GM10266 (cell line): ENCODE measurements at regions not wholly inside any gene's neighbourhood (a gene's known extent, or its start where the extent isn't known, plus 50 kb on each side); places are given as distances from the start of the nearest gene placed in this dataset.

Experiments
- DNase-seq: peaks from one replicate; pipeline ENCODE4 v3.0.0; 2012; ENCODE audit errors: extremely low spot score
- TF ChIP-seq, protein P1 (sequence below): IDR thresholded peaks from 2 replicates; pipeline ENCODE4 v1.5.1; 2012; ENCODE audit warnings: mild to moderate bottlenecking, low read depth; ENCODE audit not compliant: control insufficient read depth, insufficient read depth; ENCODE audit errors: missing control alignments

DNA sequence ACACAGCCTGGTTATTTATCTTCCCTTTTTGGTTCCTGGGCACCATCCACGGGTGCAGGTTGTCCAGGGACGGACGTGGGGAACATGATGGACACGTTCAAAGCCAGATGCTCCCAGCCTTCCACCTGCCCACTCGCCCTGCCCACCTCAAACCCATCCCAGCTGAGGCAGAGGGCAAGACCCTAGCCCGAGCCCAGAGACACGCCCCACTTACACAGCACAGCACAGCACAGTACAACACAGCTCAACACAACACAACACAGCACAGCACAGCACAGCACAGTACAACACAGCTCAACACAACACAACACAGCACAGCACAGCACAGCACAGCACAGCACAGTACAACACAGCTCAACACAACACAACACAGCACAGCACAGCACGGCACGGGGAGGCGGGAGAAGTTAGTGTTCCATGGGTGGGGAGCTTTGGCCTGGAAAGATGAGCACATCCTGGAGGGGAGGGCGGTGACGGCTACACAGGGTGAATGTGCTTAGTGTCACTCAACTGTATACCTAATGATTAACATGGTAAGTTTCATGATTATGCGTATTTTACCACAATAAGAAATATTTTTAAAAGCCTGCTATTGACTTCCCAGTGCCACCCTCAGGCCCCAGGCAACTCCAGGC, 1507.5 kb downstream of the BRD1 start:
- TF ChIP-seq, protein P1, sequence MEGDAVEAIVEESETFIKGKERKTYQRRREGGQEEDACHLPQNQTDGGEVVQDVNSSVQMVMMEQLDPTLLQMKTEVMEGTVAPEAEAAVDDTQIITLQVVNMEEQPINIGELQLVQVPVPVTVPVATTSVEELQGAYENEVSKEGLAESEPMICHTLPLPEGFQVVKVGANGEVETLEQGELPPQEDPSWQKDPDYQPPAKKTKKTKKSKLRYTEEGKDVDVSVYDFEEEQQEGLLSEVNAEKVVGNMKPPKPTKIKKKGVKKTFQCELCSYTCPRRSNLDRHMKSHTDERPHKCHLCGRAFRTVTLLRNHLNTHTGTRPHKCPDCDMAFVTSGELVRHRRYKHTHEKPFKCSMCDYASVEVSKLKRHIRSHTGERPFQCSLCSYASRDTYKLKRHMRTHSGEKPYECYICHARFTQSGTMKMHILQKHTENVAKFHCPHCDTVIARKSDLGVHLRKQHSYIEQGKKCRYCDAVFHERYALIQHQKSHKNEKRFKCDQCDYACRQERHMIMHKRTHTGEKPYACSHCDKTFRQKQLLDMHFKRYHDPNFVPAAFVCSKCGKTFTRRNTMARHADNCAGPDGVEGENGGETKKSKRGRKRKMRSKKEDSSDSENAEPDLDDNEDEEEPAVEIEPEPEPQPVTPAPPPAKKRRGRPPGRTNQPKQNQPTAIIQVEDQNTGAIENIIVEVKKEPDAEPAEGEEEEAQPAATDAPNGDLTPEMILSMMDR, result no peak

DNA sequence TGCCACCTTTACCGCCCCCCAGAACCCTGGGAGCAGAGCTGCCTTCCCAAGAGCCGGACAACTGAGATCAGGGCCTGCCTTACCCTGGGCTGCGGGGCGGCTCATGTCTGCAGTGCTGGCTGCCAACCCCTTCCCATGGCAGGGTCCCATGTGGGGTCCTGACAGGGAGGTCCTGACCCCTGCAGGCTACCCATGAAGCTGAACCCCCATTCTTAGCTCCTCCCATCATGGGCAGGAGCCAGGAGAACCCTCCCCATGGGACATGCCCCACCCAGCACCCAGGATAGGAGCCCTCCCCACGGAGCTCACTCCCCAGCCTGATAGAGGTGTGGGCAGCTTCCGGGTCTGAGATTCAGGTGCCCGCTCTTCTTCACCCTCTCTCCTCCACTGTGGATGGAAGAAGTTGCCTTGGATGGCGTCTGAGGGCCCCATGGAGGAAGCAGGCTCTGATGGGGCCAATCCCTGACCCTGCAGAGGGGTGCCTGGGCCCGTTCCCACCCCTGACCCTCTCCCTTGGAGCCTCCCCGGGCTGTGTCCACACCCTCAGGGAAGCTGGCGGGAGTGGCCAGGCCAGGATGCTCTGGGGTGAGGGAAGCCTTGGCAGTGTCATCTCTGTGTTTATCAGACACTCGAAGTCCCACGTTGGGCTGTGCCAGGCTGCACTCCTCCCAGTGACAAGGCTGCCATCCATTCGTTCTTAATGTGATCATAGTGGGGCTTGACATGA, 1508.2 kb downstream of the BRD1 start:
- TF ChIP-seq, protein P1, result no peak
- DNase-seq, result no peak

More for the DNA sequence above, 1507.5 kb downstream of the BRD1 start:
- no peak for DNase-seq

DNA sequence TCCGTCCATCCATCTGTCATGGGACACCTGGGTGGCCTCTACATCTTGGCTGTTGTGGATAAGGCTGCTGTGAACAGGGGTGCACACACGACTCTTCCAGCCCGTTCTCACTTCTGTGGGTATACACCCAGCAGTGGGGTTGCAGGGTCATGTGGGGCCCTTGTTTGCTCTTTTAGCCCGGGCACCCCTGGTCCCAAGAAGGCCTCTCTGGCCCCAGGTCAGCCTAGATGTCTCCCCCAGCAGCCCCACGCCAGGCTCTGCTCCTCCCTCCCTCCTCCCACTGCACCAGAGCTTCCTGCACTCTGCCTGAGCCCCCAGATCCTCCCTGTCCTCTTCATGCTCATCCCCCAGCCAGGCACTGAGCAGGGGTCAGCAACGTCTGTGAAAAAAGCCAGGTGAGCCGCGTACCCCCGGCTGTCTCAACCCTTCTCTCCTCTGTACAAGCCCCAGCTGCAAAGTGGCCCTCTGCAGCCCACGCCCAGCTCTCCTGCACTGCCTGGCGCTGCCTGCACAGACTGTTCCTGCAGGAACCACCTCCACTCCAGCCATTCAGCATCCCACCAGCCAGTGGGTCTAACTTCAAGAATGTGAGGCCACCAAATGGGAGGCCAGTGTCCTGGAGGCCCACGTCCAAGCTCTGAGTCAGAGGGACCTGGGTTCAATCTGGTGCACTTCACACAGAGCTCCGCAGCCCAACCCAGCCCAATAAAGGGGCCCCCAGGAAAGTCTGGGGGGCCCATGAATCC, 1508.9 kb downstream of the BRD1 start:
- TF ChIP-seq, protein P1, result no peak
- no peak for DNase-seq

DNA sequence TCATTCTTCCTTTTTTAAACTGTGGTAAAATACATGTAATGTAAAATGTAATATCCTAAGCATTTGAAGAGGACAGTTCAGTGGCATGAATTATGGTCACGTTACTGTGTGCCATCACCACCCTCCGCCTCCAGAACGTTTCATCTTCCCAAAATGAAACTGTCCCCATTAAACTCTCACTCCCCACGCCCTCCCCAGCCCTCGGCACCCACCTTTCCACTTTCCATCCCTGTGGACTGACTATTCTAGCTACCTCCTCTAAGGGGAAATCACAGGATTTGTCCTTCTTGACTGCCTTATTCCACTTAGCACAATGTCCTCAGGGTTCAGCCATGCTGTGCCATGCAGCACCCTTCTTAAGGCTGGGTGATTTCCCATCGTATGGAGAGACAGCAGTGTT, 1509.5 kb downstream of the BRD1 start:
- no peak for DNase-seq
- TF ChIP-seq, protein P1, result no peak

DNA sequence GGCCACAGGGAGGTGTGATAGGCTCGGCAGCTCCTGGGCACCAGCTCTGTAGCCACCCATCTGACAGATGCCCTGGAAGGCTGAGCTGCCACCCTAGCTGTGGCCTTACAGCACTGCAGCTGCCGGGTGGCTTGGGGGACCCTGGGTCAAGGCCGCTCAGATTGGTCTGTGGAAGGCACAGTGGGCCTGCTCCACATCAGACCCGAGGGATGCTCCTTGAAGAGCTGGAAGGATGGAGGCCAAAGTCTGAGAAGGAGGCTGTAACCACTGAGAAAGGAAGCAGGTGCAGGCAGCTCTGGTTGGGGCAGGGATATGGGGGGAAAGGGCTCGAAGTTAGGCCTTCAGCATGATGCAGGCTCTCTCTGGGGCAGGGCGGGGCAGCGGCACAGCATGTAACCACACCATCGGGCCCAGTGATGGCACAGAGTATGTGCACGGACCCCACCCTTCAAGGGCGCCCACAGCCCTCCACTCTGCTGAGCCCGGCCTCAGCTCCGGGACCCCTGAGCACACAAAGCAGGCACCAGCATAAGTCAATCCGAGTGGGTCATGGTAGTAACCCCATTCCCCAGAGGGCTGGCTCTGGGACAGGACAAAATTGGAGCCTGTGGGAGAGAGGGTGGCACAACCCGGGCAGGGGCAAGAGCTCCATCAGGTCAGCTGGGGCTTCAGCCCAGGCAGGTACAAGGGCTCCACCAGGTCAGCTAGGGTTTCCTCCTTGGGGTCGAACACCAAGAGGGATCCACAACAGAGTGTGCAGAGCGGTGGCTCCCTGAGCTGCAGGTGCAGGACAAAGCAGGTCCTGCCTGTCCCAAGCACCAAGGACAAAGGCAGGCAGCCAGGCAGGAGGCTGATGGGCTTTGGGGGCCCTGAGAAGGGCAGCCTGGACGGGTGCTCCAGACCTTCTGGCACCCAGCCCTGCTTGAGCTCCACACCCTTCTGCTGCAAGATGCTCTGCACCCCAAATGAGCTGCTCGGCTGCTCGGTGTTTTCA, 1511.1 kb downstream of the BRD1 start:
- no peak for DNase-seq
- TF ChIP-seq, protein P1, result no peak

DNA sequence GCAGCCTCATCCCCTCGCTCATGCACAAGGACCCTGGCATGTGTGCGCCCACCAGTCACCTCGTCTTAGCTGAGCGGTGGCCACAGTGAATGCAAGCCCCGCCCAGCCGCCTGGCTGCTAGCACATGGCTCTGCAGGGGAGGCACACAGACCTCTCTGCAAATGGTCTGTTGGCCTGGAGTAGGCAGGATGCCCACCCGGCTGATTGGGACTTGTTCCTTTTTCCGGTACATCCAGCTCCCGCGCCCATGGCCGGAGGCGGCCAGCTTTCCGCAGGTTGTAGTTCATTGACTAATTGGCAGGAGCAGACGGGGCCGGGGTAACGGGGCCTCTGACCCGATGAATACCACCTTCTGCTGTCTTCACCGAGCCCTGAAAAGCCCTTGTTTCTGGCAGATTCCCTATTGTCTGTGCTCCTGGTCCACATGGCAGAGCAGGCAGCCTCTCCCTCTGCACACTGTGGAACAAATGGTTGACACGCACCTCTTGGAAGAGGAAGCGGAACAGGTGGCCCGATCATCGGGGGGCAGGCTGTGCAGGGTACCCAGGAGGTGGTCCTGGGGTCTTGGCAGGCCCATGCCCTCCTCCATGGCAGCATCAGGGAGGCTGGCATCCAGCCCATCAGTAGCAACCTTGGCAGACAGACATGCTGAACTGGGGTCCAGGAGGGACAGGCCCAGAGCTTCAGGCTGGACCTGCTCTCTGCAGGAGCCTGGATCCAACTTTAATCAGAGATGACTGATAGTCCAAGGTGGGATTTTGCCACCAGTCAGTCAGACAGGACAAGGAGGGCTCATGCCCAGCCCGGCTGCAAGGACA, 1512.0 kb downstream of the BRD1 start:
- no peak for DNase-seq
- TF ChIP-seq, protein P1, result no peak
